ENCODE measurements at regions not wholly inside any gene's neighbourhood (a gene's known extent, or its start where the extent isn't known, plus 50 kb on each side); places are given as distances from the start of the nearest gene placed in this dataset.

DNA sequence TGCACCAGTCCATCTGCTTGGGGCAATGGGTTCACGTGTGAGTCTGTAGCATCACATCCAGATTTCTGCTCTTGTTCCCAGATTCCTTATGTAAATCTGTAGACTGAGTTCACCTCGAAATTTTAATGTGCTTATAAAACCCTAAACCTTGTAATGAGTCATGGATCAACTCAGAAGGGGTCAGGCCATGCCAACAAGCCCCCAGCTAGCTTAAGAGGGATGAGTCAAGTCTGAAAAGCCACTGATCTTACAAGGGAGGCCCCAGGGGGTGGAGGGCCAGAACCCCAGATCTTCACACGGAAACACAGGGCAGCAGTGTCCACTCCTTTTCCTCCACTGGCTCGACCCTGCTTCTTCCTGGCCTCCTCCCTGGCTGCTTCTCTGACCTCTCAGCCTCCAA, 399.1 kb upstream of the CDH5 start:
- TF ChIP-seq POLR2AphosphoS5 (IDR thresholded peaks at IDR 0.05) (no peak), POLR2A (IDR thresholded peaks at IDR 0.05) (no peak), EP300 (IDR thresholded peaks at IDR 0.05) (no peak)
- TF ChIP-seq, protein P1, sequence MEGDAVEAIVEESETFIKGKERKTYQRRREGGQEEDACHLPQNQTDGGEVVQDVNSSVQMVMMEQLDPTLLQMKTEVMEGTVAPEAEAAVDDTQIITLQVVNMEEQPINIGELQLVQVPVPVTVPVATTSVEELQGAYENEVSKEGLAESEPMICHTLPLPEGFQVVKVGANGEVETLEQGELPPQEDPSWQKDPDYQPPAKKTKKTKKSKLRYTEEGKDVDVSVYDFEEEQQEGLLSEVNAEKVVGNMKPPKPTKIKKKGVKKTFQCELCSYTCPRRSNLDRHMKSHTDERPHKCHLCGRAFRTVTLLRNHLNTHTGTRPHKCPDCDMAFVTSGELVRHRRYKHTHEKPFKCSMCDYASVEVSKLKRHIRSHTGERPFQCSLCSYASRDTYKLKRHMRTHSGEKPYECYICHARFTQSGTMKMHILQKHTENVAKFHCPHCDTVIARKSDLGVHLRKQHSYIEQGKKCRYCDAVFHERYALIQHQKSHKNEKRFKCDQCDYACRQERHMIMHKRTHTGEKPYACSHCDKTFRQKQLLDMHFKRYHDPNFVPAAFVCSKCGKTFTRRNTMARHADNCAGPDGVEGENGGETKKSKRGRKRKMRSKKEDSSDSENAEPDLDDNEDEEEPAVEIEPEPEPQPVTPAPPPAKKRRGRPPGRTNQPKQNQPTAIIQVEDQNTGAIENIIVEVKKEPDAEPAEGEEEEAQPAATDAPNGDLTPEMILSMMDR (IDR thresholded peaks at IDR 0.05), result no peak
